22Rv1 (cell line): ENCODE measurements at regions not wholly inside any gene's neighbourhood (a gene's known extent, or its start where the extent isn't known, plus 50 kb on each side); places are given as distances from the start of the nearest gene placed in this dataset.

ENCODE experiments used
- CTCF ChIP-seq: fragments of 450-650 bp; IDR thresholded peaks from 2 replicates; pipeline ENCODE4 v1.5.1; 2017; ENCODE audit warnings: mild to moderate bottlenecking
- ZFX ChIP-seq: fragments of 450-650 bp; IDR thresholded peaks from 2 replicates; pipeline ENCODE4 v1.6.1; 2017; ENCODE audit warnings: antibody characterized with exemption, borderline replicate concordance

GRCh38 chr9:89955144-89955543 lies 350.3 kb downstream of the GADD45G start:
- TF ChIP-seq CTCF (no peak), ZFX (no peak)
